GM12865 (cell line): ENCODE measurements at regions not wholly inside any gene's neighbourhood (a gene's known extent, or its start where the extent isn't known, plus 50 kb on each side); places are given as distances from the start of the nearest gene placed in this dataset.
A peak's percentile ranks its signal among the peaks of the same experiment; 100 is the strongest.

ENCODE experiments used
- DNase-seq: peaks from one replicate; pipeline ENCODE4 v3.0.0; 2010; ENCODE audit warnings: low read depth
- H3K4me3 ChIP-seq: 2 replicates; pipeline ENCODE4 v1.5.1; 2011; ENCODE audit warnings: mild to moderate bottlenecking, low read depth, low read length, control low read depth
- TF ChIP-seq, protein P1 (sequence below): IDR thresholded peaks from 2 replicates; pipeline ENCODE4 v1.5.1; 2011; ENCODE audit warnings: low read length, control low read depth, low read depth, inconsistent platforms; ENCODE audit not compliant: insufficient read depth; ENCODE audit errors: missing control alignments

DNA sequence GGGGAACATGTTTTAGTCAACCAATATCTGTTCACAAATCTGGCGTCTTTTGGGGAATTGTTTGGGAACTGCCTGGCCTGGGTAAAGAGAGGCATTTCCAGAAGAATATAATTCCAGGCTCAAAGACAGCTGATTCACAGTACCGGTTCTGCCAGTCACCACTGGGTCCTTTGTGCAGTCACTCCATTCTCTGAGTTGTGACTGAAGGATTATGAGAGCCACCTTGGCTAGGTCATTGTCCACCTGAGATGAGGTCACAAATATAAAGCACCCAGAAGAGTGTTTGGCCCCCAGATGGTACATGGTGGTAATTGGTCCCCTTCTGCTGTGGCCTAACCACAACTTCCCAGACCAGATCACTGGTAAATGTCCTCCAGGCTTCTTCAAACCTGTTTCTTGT, 121.0 kb upstream of the SPACA1 start:
- DNase-seq, result no peak
- TF ChIP-seq, protein P1, sequence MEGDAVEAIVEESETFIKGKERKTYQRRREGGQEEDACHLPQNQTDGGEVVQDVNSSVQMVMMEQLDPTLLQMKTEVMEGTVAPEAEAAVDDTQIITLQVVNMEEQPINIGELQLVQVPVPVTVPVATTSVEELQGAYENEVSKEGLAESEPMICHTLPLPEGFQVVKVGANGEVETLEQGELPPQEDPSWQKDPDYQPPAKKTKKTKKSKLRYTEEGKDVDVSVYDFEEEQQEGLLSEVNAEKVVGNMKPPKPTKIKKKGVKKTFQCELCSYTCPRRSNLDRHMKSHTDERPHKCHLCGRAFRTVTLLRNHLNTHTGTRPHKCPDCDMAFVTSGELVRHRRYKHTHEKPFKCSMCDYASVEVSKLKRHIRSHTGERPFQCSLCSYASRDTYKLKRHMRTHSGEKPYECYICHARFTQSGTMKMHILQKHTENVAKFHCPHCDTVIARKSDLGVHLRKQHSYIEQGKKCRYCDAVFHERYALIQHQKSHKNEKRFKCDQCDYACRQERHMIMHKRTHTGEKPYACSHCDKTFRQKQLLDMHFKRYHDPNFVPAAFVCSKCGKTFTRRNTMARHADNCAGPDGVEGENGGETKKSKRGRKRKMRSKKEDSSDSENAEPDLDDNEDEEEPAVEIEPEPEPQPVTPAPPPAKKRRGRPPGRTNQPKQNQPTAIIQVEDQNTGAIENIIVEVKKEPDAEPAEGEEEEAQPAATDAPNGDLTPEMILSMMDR, result no peak
- no peak overlapping the region for H3K4me3 ChIP-seq

DNA sequence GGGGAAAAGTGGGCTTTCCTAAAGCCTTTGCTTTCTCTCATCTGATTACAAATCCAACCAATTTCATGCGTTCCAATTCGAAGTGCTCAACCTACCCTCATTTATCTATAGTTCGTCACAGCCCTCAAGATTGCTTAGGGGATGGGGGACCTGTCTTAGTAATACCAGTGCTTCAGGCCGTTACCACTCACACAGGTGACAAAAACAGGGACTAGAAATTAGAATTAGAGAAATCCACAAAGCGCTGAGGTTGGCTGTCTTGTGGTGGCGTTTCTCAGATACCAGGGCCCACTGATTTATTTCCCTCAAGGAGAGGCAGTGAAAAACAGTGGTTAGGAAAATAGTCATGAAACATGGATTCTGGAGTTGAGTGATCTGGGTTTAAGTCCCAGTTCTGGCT, 121.6 kb upstream of the SPACA1 start:
- H3K4me3 ChIP-seq, result no peak overlapping the region
- DNase-seq, result peak; percentile 62
- TF ChIP-seq, protein P1, result no peak

DNA sequence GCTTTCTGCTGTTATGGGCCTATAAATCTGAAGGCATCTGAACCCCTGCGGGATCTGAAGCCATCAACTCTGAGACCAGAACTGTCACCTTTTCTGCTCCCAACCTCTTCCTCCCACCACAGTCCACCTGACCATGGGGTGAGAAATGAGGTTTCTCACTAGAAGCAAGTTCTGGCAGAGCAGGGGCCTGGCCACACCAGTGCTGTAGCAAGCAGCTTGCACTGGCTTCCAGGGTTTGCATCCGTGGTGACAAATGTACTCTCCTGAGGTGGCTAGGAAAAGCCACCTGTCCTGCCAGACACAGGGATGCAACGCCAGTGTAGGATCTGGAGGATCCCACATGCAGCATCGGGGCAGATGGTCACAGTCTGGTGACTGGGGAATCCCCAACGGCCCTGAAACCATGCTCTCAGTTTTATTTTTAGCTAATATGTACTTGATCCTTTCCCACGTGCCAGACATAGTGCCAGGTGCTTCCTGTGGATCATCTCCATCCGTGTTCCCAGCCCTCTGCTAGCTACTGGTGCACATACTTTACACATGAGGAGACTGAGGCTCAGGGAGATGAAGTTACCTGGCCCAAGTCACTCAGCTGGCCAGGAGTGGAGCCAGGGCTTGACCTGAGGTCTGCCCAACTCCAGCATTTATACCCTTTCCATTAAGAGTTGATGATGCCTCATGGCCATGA, 122.1 kb upstream of the SPACA1 start:
- DNase-seq, result peak; percentile 90

DNA sequence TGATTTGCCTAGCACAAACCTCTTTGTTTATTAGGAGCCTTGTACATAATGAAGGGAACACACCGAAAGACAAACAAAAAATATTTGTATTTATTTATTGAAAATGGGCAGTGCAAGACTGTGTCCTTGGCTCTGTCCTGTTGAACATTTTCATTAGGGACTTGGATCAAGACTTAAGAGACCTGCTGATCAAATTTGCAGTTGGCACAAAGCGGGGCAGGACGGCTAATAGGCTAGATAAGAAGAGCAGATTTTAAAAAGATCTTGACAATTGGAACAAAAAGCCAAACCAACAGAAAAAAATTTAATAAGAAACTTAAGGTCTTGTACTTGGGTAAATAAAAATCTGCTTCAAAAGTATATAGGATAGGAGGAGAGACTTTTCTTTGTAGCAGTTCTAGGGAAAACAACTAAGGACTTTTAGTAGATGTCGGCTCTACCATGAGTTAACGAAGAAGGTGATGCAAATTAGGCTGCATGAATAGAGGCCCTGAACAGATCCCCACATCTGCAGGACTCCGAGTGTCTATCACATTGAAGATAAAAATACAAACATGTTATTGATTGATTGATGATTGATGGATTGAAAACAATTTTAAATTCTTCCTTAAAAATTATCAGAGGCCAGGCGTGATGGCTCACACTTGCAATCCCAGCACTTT, 124.1 kb upstream of the SPACA1 start:
- DNase-seq, result no peak
- H3K4me3 ChIP-seq, result no peak overlapping the region
- TF ChIP-seq, protein P1, result no peak

More for the DNA sequence above, 122.1 kb upstream of the SPACA1 start:
- TF ChIP-seq, protein P1, result no peak
- H3K4me3 ChIP-seq, result no peak overlapping the region

DNA sequence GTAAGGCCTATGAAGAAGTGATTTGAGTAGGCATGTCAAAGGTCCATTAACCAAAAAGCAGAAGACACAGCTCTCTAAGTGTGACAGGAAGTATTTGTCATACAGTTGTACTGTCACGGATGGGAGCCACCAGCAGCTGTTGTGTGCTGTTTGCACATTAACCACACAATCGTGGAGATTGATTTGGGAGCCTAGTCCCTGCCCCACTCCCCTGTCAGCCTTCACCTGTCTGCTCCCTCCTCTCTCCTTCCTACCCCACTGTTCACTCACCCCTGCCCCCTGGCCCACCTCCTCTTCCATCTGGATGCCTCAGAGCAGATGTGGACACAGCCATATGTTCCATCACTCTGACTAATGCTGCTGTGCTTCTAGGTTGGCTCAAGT, 124.7 kb upstream of the SPACA1 start:
- TF ChIP-seq, protein P1, result no peak
- no peak overlapping the region for H3K4me3 ChIP-seq
- DNase-seq, result peak; percentile 93

DNA sequence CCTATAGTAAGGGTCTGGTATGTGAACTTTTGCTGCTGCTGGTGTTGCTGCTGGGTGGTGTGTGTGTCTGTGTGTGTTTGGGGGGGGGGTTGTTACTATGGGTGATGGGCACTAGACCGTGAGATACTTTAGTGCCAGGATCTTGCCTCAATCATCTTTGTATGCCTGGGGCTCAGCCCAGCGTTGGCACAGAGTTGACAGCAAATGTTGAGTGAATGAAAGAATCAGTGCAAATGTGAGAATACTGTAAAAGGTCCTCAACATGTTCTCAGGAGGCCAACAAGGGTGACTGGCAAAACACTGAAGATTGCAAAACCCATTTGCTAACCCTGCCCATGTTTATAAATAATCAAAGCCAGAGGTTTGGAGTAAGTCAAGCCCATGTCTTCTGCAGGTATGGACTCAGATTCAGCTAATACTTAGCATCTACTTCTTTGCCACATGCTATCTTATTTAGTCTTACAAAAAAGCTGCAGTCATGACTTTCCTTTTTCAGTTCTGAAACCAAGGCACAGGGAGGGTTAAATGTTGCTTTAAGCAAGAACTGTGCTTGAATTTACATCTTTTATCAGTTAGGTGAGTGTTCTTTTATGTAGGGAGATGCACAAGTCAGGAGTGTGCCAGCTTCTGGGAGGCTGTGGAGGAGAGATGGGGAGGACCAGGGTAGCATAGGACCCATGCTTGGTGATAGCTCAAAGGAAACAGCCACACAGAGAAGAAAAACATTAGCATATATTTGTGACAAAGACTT, 125.3 kb upstream of the SPACA1 start:
- TF ChIP-seq, protein P1, result no peak

DNA sequence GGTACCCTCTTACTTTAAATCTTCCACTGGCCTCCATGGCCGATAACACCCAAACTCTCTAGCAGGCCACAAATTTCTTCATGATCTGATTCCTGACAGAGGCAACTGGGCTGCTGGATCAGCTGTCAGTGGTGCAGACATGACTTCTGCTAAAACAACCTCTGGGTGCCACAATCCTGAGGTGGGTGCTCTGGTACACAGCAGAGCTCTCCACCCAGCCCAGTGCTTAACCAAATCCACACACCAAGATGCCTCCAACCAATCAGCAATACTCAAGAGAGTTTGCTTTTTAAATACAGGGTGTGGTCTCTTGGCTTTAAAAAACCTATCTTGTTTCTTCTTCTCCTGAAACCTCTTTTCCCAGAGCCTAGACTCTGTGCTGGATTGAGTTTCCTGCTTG, 126.6 kb upstream of the SPACA1 start:
- TF ChIP-seq, protein P1, result no peak
- peak; percentile 24 for DNase-seq
- H3K4me3 ChIP-seq, result no peak overlapping the region

More for the DNA sequence above, 125.3 kb upstream of the SPACA1 start:
- peak; percentile 59 for DNase-seq
- no peak overlapping the region for H3K4me3 ChIP-seq
